Astrocyte (in vitro differentiated cells and primary cell): ENCODE measurements at regions not wholly inside any gene's neighbourhood (a gene's known extent, or its start where the extent isn't known, plus 50 kb on each side); places are given as distances from the start of the nearest gene placed in this dataset.

Experiments used
- CTCF ChIP-seq: IDR thresholded peaks from 2 replicates; pipeline ENCODE4 v1.5.1; 2011; ENCODE audit warnings: low read depth, mild to moderate bottlenecking, inconsistent platforms, low read length, moderate library complexity; ENCODE audit not compliant: insufficient read depth
- EZH2 ChIP-seq: IDR thresholded peaks from 2 replicates; pipeline ENCODE4 v1.6.1; 2012; ENCODE audit warnings: mild to moderate bottlenecking, low read length, inconsistent platforms; ENCODE audit not compliant: insufficient read depth

GRCh38 chr14:78088916-78089315 is 81.3 kb upstream of the NRXN3 start:
- no peak for TF ChIP-seq CTCF
- no peak for TF ChIP-seq EZH2
